Thyroid gland (tissue), 4 donors: ENCODE measurements at regions not wholly inside any gene's neighbourhood (a gene's known extent, or its start where the extent isn't known, plus 50 kb on each side); places are given as distances from the start of the nearest gene placed in this dataset.

Source experiments
- DNase-seq, 2 donors: peaks; one replicate each; pipeline ENCODE4 v3.0.0-alpha.2; 2019
- H3K27ac ChIP-seq, 3 donors: fragments of 200-600 bp; sonication (generic); 1 replicate in 2 of 3; 2 replicates in 1 of 3; pipeline ENCODE4 v1.5.1; 2016 to 2019; ENCODE audit warnings: mild to moderate bottlenecking in 1 of 3, moderate library complexity in 1 of 3
- H3K27me3 ChIP-seq: fragments of 200-600 bp; sonication (generic); one replicate; pipeline ENCODE4 v1.5.1; 2019
- H3K36me3 ChIP-seq, 2 donors: fragments of 200-600 bp; sonication (generic); one replicate each; pipeline ENCODE4 v1.5.1; 2016 to 2019
- H3K4me1 ChIP-seq, 2 donors: fragments of 200-600 bp; sonication (generic); one replicate each; pipeline ENCODE4 v1.5.1; 2017 to 2019
- H3K4me3 ChIP-seq, 3 donors: fragments of 200-600 bp; sonication (generic); replicated peaks in 1 of 3; 1 replicate in 2 of 3; 2 replicates in 1 of 3; pipeline ENCODE4 v1.5.1; 2016; ENCODE audit warnings: mild to moderate bottlenecking in 1 of 3
- H3K9me3 ChIP-seq: fragments of 200-600 bp; sonication (generic); one replicate; pipeline ENCODE4 v1.5.1; 2017
- CTCF ChIP-seq, 6 experiments: fragments of 200-600 bp in 3 of 6; fragments of 450-650 bp in 3 of 6; sonication (generic) in 3 of 6; IDR thresholded peaks; one replicate each; pipeline ENCODE4 v1.5.1; 2016 to 2019; ENCODE audit warnings: antibody characterized with exemption in 6 of 6, mild to moderate bottlenecking in 2 of 6, inconsistent platforms in 1 of 6, moderate library complexity in 1 of 6
- POLR2A ChIP-seq, 2 donors: fragments of 450-650 bp; IDR thresholded peaks; one replicate each; pipeline ENCODE4 v1.6.1; 2017; ENCODE audit warnings: antibody characterized with exemption in 2 of 2, mild to moderate bottlenecking in 2 of 2, moderate library complexity in 1 of 2
- WGBS, 2 donors: methylation state at CpG; one replicate each; pipeline ENCODE4 v1.1.5; 2017; 5-methylcytosine and 5-hydroxymethylcytosine counted together
- intact Hi-C: fragments of 100-400 bp; cut with DNase I; formaldehyde crosslinking; loops from one replicate; pipeline ENCODE4 v1.15.1; 2023

- Histone ChIP-seq H3K27me3 (no peaks in the 10 kb centered on the region), H3K36me3 (no peaks in the 10 kb centered on the region), H3K4me3 (no peak overlapping the region), H3K4me1 (no peaks in the 10 kb centered on the region), H3K27ac (no peak overlapping the region), H3K9me3 (no peaks in the 10 kb centered on the region)
- DNase-seq, result no peak
- intact Hi-C loops, result no loop called here
- TF ChIP-seq POLR2A (IDR thresholded peaks at IDR 0.05) (no peak), CTCF (IDR thresholded peaks at IDR 0.05) (no peak)
- WGBS, 2 donors, result 74 to 80% methylated on average over 4 of the region's 4 CpGs
Measured at GRCh38 chr2:139465789-139466188, 685.6 kb upstream of the NXPH2 start.

- 81 to 87% methylated on average over 5 of the region's 5 CpGs for WGBS, 2 donors
- intact Hi-C loops, result no loop called here
- no peaks in the 10 kb centered on the region for H3K27me3 ChIP-seq
- no peak for DNase-seq
- no peaks in the 10 kb centered on the region for H3K4me1 ChIP-seq
- H3K36me3 ChIP-seq, result no peaks in the 10 kb centered on the region
- no peaks in the 10 kb centered on the region for H3K9me3 ChIP-seq
- H3K4me3 ChIP-seq, result no peak overlapping the region
- TF ChIP-seq CTCF (IDR thresholded peaks at IDR 0.05) (no peak), POLR2A (IDR thresholded peaks at IDR 0.05) (no peak)
- H3K27ac ChIP-seq, result no peak overlapping the region
Measured at GRCh38 chr2:139457873-139458272, 677.7 kb upstream of the NXPH2 start.

- WGBS, 2 donors, result 75 to 82% methylated on average over 1 of the region's 1 CpG
- intact Hi-C loops, result no loop called here
- DNase-seq, result no peak
Measured at GRCh38 chr2:139454251-139454650, 674.1 kb upstream of the NXPH2 start.

GRCh38 chr2:139439100-139439499 is 658.9 kb upstream of the NXPH2 start:
- Histone ChIP-seq H3K9me3 (no peaks in the 10 kb centered on the region), H3K4me1 (no peaks in the 10 kb centered on the region), H3K4me3 (no peak overlapping the region), H3K36me3 (no peaks in the 10 kb centered on the region), H3K27me3 (no peaks in the 10 kb centered on the region), H3K27ac (no peak overlapping the region)
- TF ChIP-seq POLR2A (IDR thresholded peaks at IDR 0.05) (no peak), CTCF (IDR thresholded peaks at IDR 0.05) (no peak)
- no peak for DNase-seq
- intact Hi-C loops, result no loop called here

More at GRCh38 chr2:139454251-139454650, 674.1 kb upstream of the NXPH2 start:
- Histone ChIP-seq H3K27ac (no peak overlapping the region), H3K36me3 (no peaks in the 10 kb centered on the region), H3K27me3 (no peaks in the 10 kb centered on the region), H3K4me1 (no peaks in the 10 kb centered on the region), H3K4me3 (no peak overlapping the region), H3K9me3 (no peaks in the 10 kb centered on the region)
- no peak for TF ChIP-seq CTCF (IDR thresholded peaks at IDR 0.05)
- no peak for TF ChIP-seq POLR2A (IDR thresholded peaks at IDR 0.05)

GRCh38 chr2:139438478-139438877 is 658.3 kb upstream of the NXPH2 start:
- H3K27me3 ChIP-seq, result no peaks in the 10 kb centered on the region
- H3K9me3 ChIP-seq, result no peaks in the 10 kb centered on the region
- H3K27ac ChIP-seq, result no peak overlapping the region
- H3K36me3 ChIP-seq, result no peaks in the 10 kb centered on the region
- no peak for DNase-seq
- WGBS, 2 donors, result 80 to 85% methylated on average over 3 of the region's 3 CpGs
- no peak overlapping the region for H3K4me3 ChIP-seq
- no peaks in the 10 kb centered on the region for H3K4me1 ChIP-seq
- intact Hi-C loops, result no loop called here
- TF ChIP-seq POLR2A (IDR thresholded peaks at IDR 0.05) (no peak), CTCF (IDR thresholded peaks at IDR 0.05) (no peak)
